RWPE1 (cell line): ENCODE measurements at regions not wholly inside any gene's neighbourhood (a gene's known extent, or its start where the extent isn't known, plus 50 kb on each side); places are given as distances from the start of the nearest gene placed in this dataset.
"Not testable (repeated sequence)": the region's sequence is repeated elsewhere in the genome, so short reads cannot be mapped to it uniquely, and the experiment has no call there.

Source experiments
- CTCF ChIA-PET: fragments of 350-600 bp; sonication (Branson Sonifier 250); formaldehyde crosslinking; extraction: SDS; loops from one replicate; lab custom pipeline; 2021; lab: Yijun Ruan, JAX
- POLR2A ChIA-PET: fragments of 400-600 bp; formaldehyde crosslinking; extraction: SDS; loops from one replicate; lab custom pipeline; 2020; ENCODE audit warnings: antibody characterized with exemption; ENCODE audit not compliant: low non-redundant PET; lab: Yijun Ruan, JAX
- DNase-seq: peaks from one replicate; pipeline ENCODE4 v3.0.0; 2012; ENCODE audit warnings: low spot score
- H3K27ac ChIP-seq: fragments of 450-650 bp; 2 replicates; pipeline ENCODE4 v1.5.1; 2017
- CTCF ChIP-seq: fragments of 450-650 bp; conservative IDR thresholded peaks from 2 replicates; pipeline ENCODE4 v1.5.1; 2017; ENCODE audit warnings: low read depth, mild to moderate bottlenecking

DNA sequence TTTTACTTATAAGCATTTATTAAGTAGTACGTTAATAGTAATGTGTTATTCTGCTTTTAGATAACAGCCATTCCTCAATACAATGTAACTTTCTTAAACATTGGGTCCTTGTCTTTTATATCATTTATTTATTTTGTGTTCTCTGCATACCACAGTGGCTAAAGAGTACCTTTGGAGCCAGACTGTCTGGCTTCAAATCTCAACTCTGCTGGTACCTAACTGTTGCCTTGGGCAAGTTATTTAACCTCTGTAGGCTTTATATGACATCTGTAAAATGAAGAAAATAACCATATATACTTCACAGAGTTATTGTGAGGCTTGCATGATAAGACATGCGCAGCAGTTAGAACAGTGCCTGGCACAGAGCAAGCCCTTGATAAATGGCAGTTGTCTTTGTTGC is 397.6 kb downstream of the MDFIC start:
- POLR2A ChIA-PET, result no interaction called here
- no peak overlapping the region for H3K27ac ChIP-seq
- TF ChIP-seq CTCF, result no peak
- CTCF ChIA-PET, result interaction anchor here (0.7 kb wide), 1 partner anchor 164 kb away, joined by 6 read pairs; no protein-coding TSS in a partner anchor
- DNase-seq, result no peak

GRCh38 chr7:115310316-115310715 is 388.4 kb downstream of the MDFIC start:
- H3K27ac ChIP-seq, POLR2A ChIA-PET, CTCF ChIA-PET, DNase-seq: not testable (repeated sequence)

DNA sequence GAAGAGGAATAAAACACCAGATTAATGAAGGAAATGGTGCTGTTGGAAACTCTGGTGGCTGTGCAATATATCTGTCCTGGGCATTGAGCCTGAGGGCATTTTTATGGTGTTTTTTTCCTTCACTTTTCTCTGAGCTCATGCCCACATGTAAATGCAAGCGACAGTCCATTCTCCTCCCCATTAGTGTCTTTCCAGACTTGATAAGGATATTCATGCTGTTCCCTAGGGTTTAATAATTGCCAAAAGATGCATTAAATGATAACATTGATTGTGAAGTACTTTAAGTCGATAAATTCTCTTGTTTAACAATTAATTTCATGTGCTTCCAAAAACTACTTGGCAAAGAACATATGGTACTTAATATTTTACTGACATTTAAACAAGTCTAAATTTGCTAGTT is 384.7 kb downstream of the MDFIC start:
- H3K27ac ChIP-seq, result no peak overlapping the region
- CTCF ChIA-PET, result interaction anchor here (0.6 kb wide), 1 partner anchor 15 kb away, joined by 4 read pairs; no protein-coding TSS in a partner anchor
- POLR2A ChIA-PET, result no interaction called here
- DNase-seq, result no peak
- no peak for TF ChIP-seq CTCF

GRCh38 chr7:115300231-115300870 is 378.5 kb downstream of the MDFIC start:
- ChIA-PET CTCF (interaction anchor here (0.6 kb wide), 1 partner anchor 1707 kb away, joined by 6 read pairs; no protein-coding TSS in a partner anchor), POLR2A (no interaction called here)
- H3K27ac ChIP-seq, result no peak overlapping the region
- DNase-seq, result no peak
- TF ChIP-seq CTCF, result no peak

GRCh38 chr7:115299397-115300037 is 377.6 kb downstream of the MDFIC start:
- POLR2A ChIA-PET, result no interaction called here

GRCh38 chr7:115297656-115298055 is 375.8 kb downstream of the MDFIC start:
- POLR2A ChIA-PET, result no interaction called here
- peak; percentile 62 for DNase-seq
- TF ChIP-seq CTCF, result no peak
- CTCF ChIA-PET, result interaction anchor here (0.6 kb wide), 1 partner anchor 10 kb away, joined by 3 read pairs; no protein-coding TSS in a partner anchor
- no peak overlapping the region for H3K27ac ChIP-seq

More at GRCh38 chr7:115299397-115300037, 377.6 kb downstream of the MDFIC start:
- DNase-seq, result no peak
- no peak overlapping the region for H3K27ac ChIP-seq
- CTCF ChIA-PET, result interaction anchor here (0.6 kb wide), 1 partner anchor 404 kb away, joined by 3 read pairs; no protein-coding TSS in a partner anchor
- TF ChIP-seq CTCF, result no peak
